OCI-LY1 (cell line): ENCODE measurements at regions not wholly inside any gene's neighbourhood (a gene's known extent, or its start where the extent isn't known, plus 50 kb on each side); places are given as distances from the start of the nearest gene placed in this dataset.

Source experiments
- H2AFZ ChIP-seq: fragments of 200-600 bp; sonication (generic), shearing (Covaris generic); 2 replicates; pipeline ENCODE4 v1.6.0; 2014; ENCODE audit warnings: antibody characterized with exemption, mild to moderate bottlenecking, low read length
- H3F3A ChIP-seq: fragments of 200-600 bp; sonication (generic), shearing (Covaris generic); 2 replicates; pipeline ENCODE4 v1.6.0; 2014; ENCODE audit warnings: mild to moderate bottlenecking, antibody characterized with exemption, low read length, moderate library complexity; ENCODE audit not compliant: insufficient read depth
- H3K27ac ChIP-seq: fragments of 200-600 bp; sonication (generic); 2 replicates; pipeline ENCODE4 v1.5.1; 2014; ENCODE audit warnings: low read length, mixed run types, mild to moderate bottlenecking, low read depth; ENCODE audit not compliant: poor library complexity, severe bottlenecking
- H3K27me3 ChIP-seq: fragments of 200-600 bp; sonication (generic); 2 replicates; pipeline ENCODE4 v1.6.0; 2014; ENCODE audit warnings: antibody characterized with exemption, mild to moderate bottlenecking, low read length, moderate library complexity; ENCODE audit not compliant: insufficient read depth
- H3K36me3 ChIP-seq: fragments of 200-600 bp; sonication (generic); 2 replicates; pipeline ENCODE4 v1.6.1; 2014; ENCODE audit warnings: mild to moderate bottlenecking, antibody characterized with exemption, low read length, moderate library complexity, mixed read lengths; ENCODE audit not compliant: insufficient read depth
- H3K4me1 ChIP-seq: fragments of 200-600 bp; sonication (generic); 2 replicates; pipeline ENCODE4 v1.5.1; 2014; ENCODE audit warnings: mild to moderate bottlenecking, low read length, moderate library complexity; ENCODE audit not compliant: insufficient read depth, severe bottlenecking
- H3K4me2 ChIP-seq: fragments of 200-600 bp; sonication (generic), shearing (Covaris generic); 2 replicates; pipeline ENCODE4 v1.6.1; 2014; ENCODE audit warnings: low read length
- H3K4me3 ChIP-seq: fragments of 200-600 bp; sonication (generic); 2 replicates; pipeline ENCODE4 v1.5.1; 2014; ENCODE audit warnings: low read length, low read depth, mild to moderate bottlenecking, mixed read lengths; ENCODE audit not compliant: poor library complexity, severe bottlenecking
- H3K79me2 ChIP-seq: fragments of 200-600 bp; shearing (Covaris generic); 2 replicates; pipeline ENCODE4 v1.6.1; 2016; ENCODE audit warnings: mixed run types, low read length, mixed read lengths; ENCODE audit not compliant: insufficient read depth
- H3K9ac ChIP-seq: fragments of 200-600 bp; sonication (generic), shearing (Covaris generic); 2 replicates; pipeline ENCODE4 v1.6.1; 2014; ENCODE audit warnings: mild to moderate bottlenecking, low read length, mixed read lengths
- H3K9me2 ChIP-seq: fragments of 200-600 bp; sonication (generic), shearing (Covaris generic); 2 replicates; pipeline ENCODE4 v1.6.1; 2014; ENCODE audit warnings: low read depth, mild to moderate bottlenecking, low read length, mixed read lengths
- H3K9me3 ChIP-seq: fragments of 200-600 bp; shearing (Covaris generic); 2 replicates; pipeline ENCODE4 v1.6.1; 2014; ENCODE audit warnings: low read length, mixed read lengths
- H4K20me1 ChIP-seq: fragments of 200-600 bp; sonication (generic), shearing (Covaris generic); 2 replicates; pipeline ENCODE4 v1.6.0; 2016; ENCODE audit warnings: mild to moderate bottlenecking, low read length; ENCODE audit not compliant: insufficient read depth
- CTCF ChIP-seq: fragments of 200-600 bp; sonication (generic), shearing (Covaris generic); IDR thresholded peaks from 2 replicates; pipeline ENCODE4 v1.5.1; 2017; ENCODE audit warnings: mild to moderate bottlenecking, antibody characterized with exemption, low read length, moderate library complexity, mixed read lengths
- EZH2 ChIP-seq: fragments of 200-600 bp; sonication (generic), shearing (Covaris generic); IDR thresholded peaks from 2 replicates; pipeline ENCODE4 v1.8.0; 2017; ENCODE audit warnings: borderline replicate concordance, mixed run types, mild to moderate bottlenecking, antibody characterized with exemption, low read length, moderate library complexity, mixed read lengths

- TF ChIP-seq EZH2 = no peak
- no peak for TF ChIP-seq CTCF
- no peaks in the 10 kb centered on the region for H3K9me2 ChIP-seq
- no peaks in the 10 kb centered on the region for H3K79me2 ChIP-seq
- no peak overlapping the region for H2AFZ ChIP-seq
- no peaks in the 10 kb centered on the region for H3K27me3 ChIP-seq
- H3K4me1 ChIP-seq = no peaks in the 10 kb centered on the region
- H3K4me3 ChIP-seq = no peak overlapping the region
- H4K20me1 ChIP-seq = no peaks in the 10 kb centered on the region
- H3K9me3 ChIP-seq = no peaks in the 10 kb centered on the region
- no peaks in the 10 kb centered on the region for H3F3A ChIP-seq
- no peaks in the 10 kb centered on the region for H3K36me3 ChIP-seq
- H3K4me2 ChIP-seq = no peak overlapping the region
- H3K9ac ChIP-seq = no peak overlapping the region
- H3K27ac ChIP-seq = no peak overlapping the region
These were observed 301.3 kb upstream of the KLF6 start for GRCh38 chr10:4086131-4086898.

- Histone ChIP-seq H3K79me2 (no peaks in the 10 kb centered on the region), H3K9me3 (no peaks in the 10 kb centered on the region), H3K27me3 (no peaks in the 10 kb centered on the region), H2AFZ (no peak overlapping the region), H3K4me1 (no peaks in the 10 kb centered on the region), H4K20me1 (no peaks in the 10 kb centered on the region), H3F3A (no peaks in the 10 kb centered on the region), H3K36me3 (no peaks in the 10 kb centered on the region), H3K4me2 (no peak overlapping the region), H3K9ac (no peak overlapping the region), H3K9me2 (no peaks in the 10 kb centered on the region), H3K27ac (no peak overlapping the region), H3K4me3 (no peak overlapping the region)
- TF ChIP-seq CTCF = no peak
- TF ChIP-seq EZH2 = no peak
These were observed 298.5 kb upstream of the KLF6 start for GRCh38 chr10:4083509-4084003.

GRCh38 chr10:4082861-4083260, 297.9 kb upstream of the KLF6 start:
- TF ChIP-seq EZH2 = no peak
- no peak for TF ChIP-seq CTCF
- Histone ChIP-seq H3K9me2 (no peaks in the 10 kb centered on the region), H3K79me2 (no peaks in the 10 kb centered on the region), H3F3A (no peaks in the 10 kb centered on the region), H3K4me1 (no peaks in the 10 kb centered on the region), H3K9ac (no peak overlapping the region), H3K36me3 (no peaks in the 10 kb centered on the region), H3K4me2 (no peak overlapping the region), H3K27me3 (no peaks in the 10 kb centered on the region), H4K20me1 (no peaks in the 10 kb centered on the region), H2AFZ (no peak overlapping the region), H3K9me3 (no peaks in the 10 kb centered on the region), H3K27ac (no peak overlapping the region), H3K4me3 (no peak overlapping the region)
